CD4-positive, alpha-beta T cell (primary cell): ENCODE measurements at regions not wholly inside any gene's neighbourhood (a gene's known extent, or its start where the extent isn't known, plus 50 kb on each side); places are given as distances from the start of the nearest gene placed in this dataset.

Experiments
- ATAC-seq: fragments of 200-7000 bp; cut with Tn5 transposase; one replicate; pipeline ENCODE4 v1.10.0; 2022; ENCODE audit warnings: mild to moderate bottlenecking; ENCODE audit not compliant: poor library complexity
- CTCF ChIA-PET: fragments of 350-600 bp; sonication (Branson Sonifier 250); formaldehyde crosslinking; loops from one replicate; lab custom pipeline; 2021; ENCODE audit warnings: antibody characterized with exemption, inconsistent platforms; lab: Charles Lee
- POLR2A ChIA-PET: fragments of 350-600 bp; sonication (Branson Sonifier 250); formaldehyde crosslinking; loops from one replicate; lab custom pipeline; 2021; ENCODE audit warnings: antibody characterized with exemption, inconsistent platforms; lab: Charles Lee
- DNase-seq, 14 experiments: peaks; one replicate each; pipeline ENCODE4 v3.0.0-alpha.2; 2013 to 2020; ENCODE audit warnings: mixed read lengths in 2 of 14
- H3K27ac ChIP-seq, 2 donors: one replicate each; pipeline versions ENCODE4 v1.5.1 to v1.7.0; 2013; ENCODE audit warnings: low read length in 2 of 2, low read depth in 1 of 2, mild to moderate bottlenecking in 1 of 2
- H3K27me3 ChIP-seq, 2 experiments: 1 replicate in 1 of 2; 2 replicates in 1 of 2; pipeline versions ENCODE4 v1.6.1 to v1.7.0; 2013; ENCODE audit warnings: low read length in 2 of 2, control low read depth in 1 of 2, mild to moderate bottlenecking in 1 of 2, moderate library complexity in 1 of 2; ENCODE audit not compliant: insufficient read depth in 2 of 2, control insufficient read depth in 1 of 2
- H3K36me3 ChIP-seq: one replicate; pipeline ENCODE4 v1.6.1; 2013; ENCODE audit warnings: low read length, control low read depth; ENCODE audit not compliant: insufficient read depth
- H3K4me1 ChIP-seq: one replicate; pipeline ENCODE4 v1.6.1; 2013; ENCODE audit warnings: low read length, control low read depth; ENCODE audit not compliant: insufficient read depth
- H3K4me3 ChIP-seq: one replicate; pipeline ENCODE4 v1.5.1; 2013; ENCODE audit warnings: mild to moderate bottlenecking, low read length, moderate library complexity
- H3K9me3 ChIP-seq, 2 experiments: 1 replicate in 1 of 2; 2 replicates in 1 of 2; pipeline versions ENCODE4 v1.6.1 to v1.7.0; 2013; ENCODE audit warnings: low read length in 2 of 2, mild to moderate bottlenecking in 2 of 2, control low read depth in 1 of 2, moderate library complexity in 1 of 2; ENCODE audit not compliant: control insufficient read depth in 1 of 2, insufficient read depth in 1 of 2
- H3K27ac Mint-ChIP-seq: one replicate; pipeline ENCODE4 v1.8.0; 2020; ENCODE audit warnings: mixed read lengths
- H3K27me3 Mint-ChIP-seq: one replicate; pipeline ENCODE4 v1.8.0; 2021; ENCODE audit warnings: mixed read lengths
- H3K36me3 Mint-ChIP-seq: one replicate; pipeline ENCODE4 v1.8.0; 2021; ENCODE audit warnings: low read depth, mixed read lengths
- H3K4me1 Mint-ChIP-seq: one replicate; pipeline ENCODE4 v1.8.0; 2021; ENCODE audit warnings: low read depth, mixed read lengths
- H3K4me3 Mint-ChIP-seq: one replicate; pipeline ENCODE4 v1.8.0; 2020; ENCODE audit warnings: mild to moderate bottlenecking, mixed read lengths
- H3K9me3 Mint-ChIP-seq: one replicate; pipeline ENCODE4 v1.8.0; 2020; ENCODE audit warnings: mixed read lengths
- intact Hi-C, 2 experiments: fragments of 100-400 bp; cut with DNase I in 1 of 2; cut with micrococcal nuclease in 1 of 2; formaldehyde crosslinking; loops; one replicate each; pipeline versions ENCODE4 v1.15.1 to v1.9.0; 2023 to 2025; cut with DNase I, micrococcal nuclease
- TF ChIP-seq, protein P1 (sequence below): fragments of 200-600 bp; IDR thresholded peaks from one replicate; pipeline ENCODE4 v1.8.0; 2022; ENCODE audit warnings: antibody characterized with exemption, mild to moderate bottlenecking

DNA sequence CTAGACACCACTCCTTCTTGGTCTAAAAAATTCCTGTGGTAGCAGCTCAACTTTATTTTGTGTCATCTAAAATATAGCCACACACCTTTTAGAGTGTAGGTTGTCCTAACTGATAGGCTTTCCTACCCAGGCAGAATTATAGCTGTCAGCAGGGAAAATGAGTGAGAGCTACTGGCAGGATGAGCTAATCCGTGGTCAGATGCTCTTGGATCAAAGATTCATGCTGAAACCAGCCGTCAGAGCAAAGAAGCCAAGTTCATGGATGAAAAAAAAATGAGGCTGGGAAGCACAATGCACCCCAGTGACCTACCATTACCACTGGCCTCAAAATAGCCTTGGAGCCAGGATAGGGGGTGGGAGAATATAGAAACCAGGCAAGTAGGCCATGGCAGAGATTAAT lies 113.1 kb upstream of the BLID start:
- DNase-seq: no peak
- H3K4me1 Mint-ChIP-seq: no peaks in the 10 kb centered on the region
- no peak overlapping the region for H3K4me3 Mint-ChIP-seq
- intact Hi-C loops: no loop called here
- Histone ChIP-seq H3K27ac (no peak overlapping the region), H3K4me3 (no peak overlapping the region), H3K36me3 (no peaks in the 10 kb centered on the region), H3K27me3 (no peaks in the 10 kb centered on the region), H3K4me1 (no peaks in the 10 kb centered on the region), H3K9me3 (peaks cover 0 to 6% of the 10 kb centered on the region in 2 experiments)
- H3K27me3 Mint-ChIP-seq: peaks cover 18% of the 10 kb centered on the region
- TF ChIP-seq, protein P1, sequence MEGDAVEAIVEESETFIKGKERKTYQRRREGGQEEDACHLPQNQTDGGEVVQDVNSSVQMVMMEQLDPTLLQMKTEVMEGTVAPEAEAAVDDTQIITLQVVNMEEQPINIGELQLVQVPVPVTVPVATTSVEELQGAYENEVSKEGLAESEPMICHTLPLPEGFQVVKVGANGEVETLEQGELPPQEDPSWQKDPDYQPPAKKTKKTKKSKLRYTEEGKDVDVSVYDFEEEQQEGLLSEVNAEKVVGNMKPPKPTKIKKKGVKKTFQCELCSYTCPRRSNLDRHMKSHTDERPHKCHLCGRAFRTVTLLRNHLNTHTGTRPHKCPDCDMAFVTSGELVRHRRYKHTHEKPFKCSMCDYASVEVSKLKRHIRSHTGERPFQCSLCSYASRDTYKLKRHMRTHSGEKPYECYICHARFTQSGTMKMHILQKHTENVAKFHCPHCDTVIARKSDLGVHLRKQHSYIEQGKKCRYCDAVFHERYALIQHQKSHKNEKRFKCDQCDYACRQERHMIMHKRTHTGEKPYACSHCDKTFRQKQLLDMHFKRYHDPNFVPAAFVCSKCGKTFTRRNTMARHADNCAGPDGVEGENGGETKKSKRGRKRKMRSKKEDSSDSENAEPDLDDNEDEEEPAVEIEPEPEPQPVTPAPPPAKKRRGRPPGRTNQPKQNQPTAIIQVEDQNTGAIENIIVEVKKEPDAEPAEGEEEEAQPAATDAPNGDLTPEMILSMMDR: no peak
- H3K36me3 Mint-ChIP-seq: no peaks in the 10 kb centered on the region
- H3K27ac Mint-ChIP-seq: no peak overlapping the region
- ChIA-PET POLR2A (no interaction called here), CTCF (interaction anchor here (0.5 kb wide), 1 partner anchor 16 kb away, joined by 4 read pairs; no protein-coding TSS in a partner anchor)
- no peaks in the 10 kb centered on the region for H3K9me3 Mint-ChIP-seq
- no peak for ATAC-seq

DNA sequence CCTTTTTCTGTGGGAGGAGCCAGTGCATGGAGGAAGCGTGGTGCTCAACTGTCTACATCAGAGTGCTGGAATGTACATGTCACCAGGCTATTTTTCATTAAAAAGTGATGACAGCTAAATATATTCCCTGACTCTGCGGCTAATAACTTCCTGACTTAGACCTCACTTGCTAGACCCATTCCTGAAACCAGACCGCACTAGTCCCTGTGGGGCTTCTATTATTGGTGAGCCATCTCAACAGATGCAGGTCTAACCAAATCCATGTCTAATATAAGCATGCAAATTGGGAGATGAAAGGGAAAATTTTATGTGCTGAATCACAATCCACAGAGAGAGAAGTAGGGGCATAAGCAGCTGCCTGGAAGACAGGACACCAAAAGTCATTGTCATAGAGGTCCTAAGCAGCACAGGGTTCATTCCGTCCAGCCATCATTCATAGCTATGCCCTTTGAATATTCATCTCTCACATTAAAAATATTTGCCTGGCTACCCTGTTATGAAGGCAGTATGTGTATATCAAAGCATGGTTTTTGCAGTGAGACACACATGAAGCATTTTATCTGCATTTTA lies 110.9 kb upstream of the BLID start:
- Histone ChIP-seq H3K9me3 (peaks cover 0 to 6% of the 10 kb centered on the region in 2 experiments), H3K4me3 (no peak overlapping the region), H3K27ac (no peak overlapping the region), H3K36me3 (no peaks in the 10 kb centered on the region), H3K4me1 (no peaks in the 10 kb centered on the region), H3K27me3 (no peaks in the 10 kb centered on the region)
- no peak for DNase-seq
- intact Hi-C loops: no loop called here
- Mint-ChIP-seq H3K27me3 (peaks cover 18% of the 10 kb centered on the region), H3K4me3 (no peak overlapping the region), H3K9me3 (no peaks in the 10 kb centered on the region), H3K27ac (no peak overlapping the region), H3K36me3 (no peaks in the 10 kb centered on the region), H3K4me1 (no peaks in the 10 kb centered on the region)
- TF ChIP-seq, protein P1: no peak
- ATAC-seq: no peak
- ChIA-PET POLR2A (no interaction called here), CTCF (no interaction called here)

GRCh38 chr11:122224867-122225266 lies 108.9 kb upstream of the BLID start:
- H3K4me3 ChIP-seq: no peak overlapping the region
- TF ChIP-seq, protein P1: no peak
- no peaks in the 10 kb centered on the region for H3K27me3 ChIP-seq
- Mint-ChIP-seq H3K9me3 (no peaks in the 10 kb centered on the region), H3K4me3 (no peak overlapping the region), H3K27me3 (peaks cover 29% of the 10 kb centered on the region), H3K27ac (no peak overlapping the region), H3K4me1 (no peaks in the 10 kb centered on the region), H3K36me3 (no peaks in the 10 kb centered on the region)
- peaks cover 0 to 7% of the 10 kb centered on the region in 2 experiments for H3K9me3 ChIP-seq
- no peaks in the 10 kb centered on the region for H3K4me1 ChIP-seq
- ATAC-seq (no peak), DNase-seq (no peak)
- ChIA-PET CTCF (no interaction called here), POLR2A (no interaction called here)
- intact Hi-C loops: loop anchor here in 1 of 2 experiments (1.0 kb wide), 1 partner anchor 9 kb away; no protein-coding TSS in a partner anchor
- no peaks in the 10 kb centered on the region for H3K36me3 ChIP-seq
- no peak overlapping the region for H3K27ac ChIP-seq
